HG02763 (cell line): ENCODE measurements at regions not wholly inside any gene's neighbourhood (a gene's known extent, or its start where the extent isn't known, plus 50 kb on each side); places are given as distances from the start of the nearest gene placed in this dataset.
"Not testable (repeated sequence)": the region's sequence is repeated elsewhere in the genome, so short reads cannot be mapped to it uniquely, and the experiment has no call there.

Experiments
- ATAC-seq: cut with Tn5 transposase; IDR thresholded peaks from one replicate; pipeline ENCODE4 v1.9.1; 2021; ENCODE audit warnings: mild to moderate bottlenecking, moderate library complexity; ENCODE audit not compliant: unreplicated experiment

DNA sequence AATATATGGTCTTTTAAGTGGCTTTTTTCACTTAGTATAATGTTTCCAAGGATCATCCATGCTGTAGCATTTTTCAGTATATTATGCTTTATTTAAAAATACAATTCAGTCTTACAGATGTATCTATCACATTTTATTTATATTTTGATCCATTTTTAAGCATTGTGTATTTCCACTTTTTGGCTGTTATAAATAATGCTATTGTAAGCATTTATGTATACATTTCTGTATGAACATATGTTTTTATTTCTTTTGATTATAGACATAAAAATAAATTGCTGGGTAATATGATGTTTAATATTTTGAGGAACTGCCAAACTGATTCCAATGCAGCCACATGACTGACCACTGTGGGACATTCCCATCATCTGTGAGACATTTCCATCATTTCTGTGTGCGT is 1662.0 kb downstream of the REEP3 start:
- no peak for ATAC-seq

DNA sequence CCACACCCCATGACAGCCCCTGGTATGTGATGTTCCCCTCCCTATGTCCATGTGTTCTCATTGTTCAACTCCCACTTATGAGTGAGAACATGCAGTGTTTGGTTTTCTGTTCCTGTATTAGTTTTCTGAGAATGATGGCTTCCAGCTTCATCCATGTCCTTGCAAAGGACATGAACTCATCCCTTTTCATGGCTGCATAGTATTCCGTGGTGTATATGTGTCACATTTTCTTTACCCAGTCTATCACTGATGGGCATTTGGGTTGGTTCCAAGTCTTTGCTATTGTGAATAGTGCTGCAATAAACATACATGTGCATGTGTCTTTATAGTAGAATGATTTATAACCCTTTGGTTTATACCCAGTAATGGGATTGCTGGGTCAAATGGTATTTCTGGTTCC is 1665.5 kb downstream of the REEP3 start:
- not testable (repeated sequence) for ATAC-seq

DNA sequence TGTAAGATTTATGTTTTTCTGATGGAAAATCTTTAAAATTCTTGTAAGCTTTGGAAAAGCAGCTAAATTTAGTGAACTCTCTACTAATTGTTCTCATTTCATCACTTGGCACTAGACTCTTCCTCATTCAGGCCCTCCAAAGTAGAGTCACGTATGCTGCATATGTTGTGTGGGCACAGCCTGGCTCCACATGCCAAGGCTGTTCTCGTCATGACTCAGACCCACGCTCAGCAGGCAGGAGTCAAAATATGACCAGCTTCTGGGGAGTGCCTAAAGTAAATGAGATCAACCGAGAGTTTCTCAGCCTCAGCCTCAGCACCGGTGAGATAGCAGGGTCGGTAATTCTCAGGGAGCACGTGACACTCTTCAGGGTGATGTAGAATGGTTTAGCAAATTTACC is 1672.9 kb downstream of the REEP3 start:
- ATAC-seq, result no peak

DNA sequence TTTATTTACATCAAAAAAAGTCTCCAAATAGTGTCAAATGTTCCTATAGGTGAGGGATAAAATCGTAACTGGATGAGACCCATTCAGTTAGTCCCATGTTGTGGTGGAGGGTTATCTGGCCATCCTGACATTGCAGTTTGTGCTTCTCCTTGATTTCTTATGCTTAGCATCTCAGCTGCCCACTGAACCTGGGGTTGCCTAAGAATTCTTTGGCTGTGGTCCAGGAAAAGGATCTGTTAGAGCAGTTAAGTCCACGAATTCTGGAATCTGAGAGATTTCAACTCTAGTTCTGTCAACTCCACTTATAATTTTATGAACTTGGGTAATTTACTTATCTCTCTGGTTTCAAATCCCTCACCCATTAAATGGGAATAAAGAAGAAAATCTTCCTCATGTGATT is 1673.4 kb downstream of the REEP3 start:
- ATAC-seq, result no peak

DNA sequence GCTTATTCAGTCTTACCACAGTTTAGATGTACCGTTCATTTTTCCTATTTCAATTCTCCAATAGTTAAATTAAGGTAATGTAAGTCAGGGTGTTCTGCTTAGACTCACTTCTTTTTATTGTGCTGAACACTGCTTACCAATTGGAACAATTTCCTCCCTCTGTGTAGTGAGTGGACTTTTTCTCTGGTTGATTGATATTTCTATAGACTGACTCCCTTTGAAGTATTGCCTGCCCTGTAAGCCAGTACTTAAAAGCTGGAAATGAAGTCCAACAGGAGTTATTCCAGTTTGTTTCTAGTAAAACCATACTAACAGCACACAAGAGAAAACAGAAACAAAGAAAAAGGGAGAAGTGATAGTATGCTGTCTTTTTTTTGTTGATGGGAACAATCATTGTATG is 1674.9 kb downstream of the REEP3 start:
- ATAC-seq, result no peak

DNA sequence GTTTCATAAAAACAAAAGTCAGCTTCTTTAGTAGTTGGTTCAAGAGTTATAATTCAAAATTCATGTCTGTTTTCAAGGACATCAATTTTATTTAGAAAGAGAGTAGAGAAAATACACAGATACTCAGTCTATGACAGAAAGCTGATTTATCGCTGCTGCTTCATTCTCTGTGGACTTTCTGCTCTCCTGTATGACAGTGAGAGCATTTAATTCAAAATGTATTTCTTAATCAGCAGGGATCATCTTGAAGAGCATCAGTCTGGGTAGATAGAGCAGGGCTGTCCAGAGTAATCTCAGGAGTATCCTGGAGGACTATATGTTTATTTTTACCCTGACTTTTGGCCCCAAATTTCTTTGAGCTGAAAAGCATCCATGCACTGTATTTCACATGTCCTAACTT is 1676.7 kb downstream of the REEP3 start:
- ATAC-seq, result no peak

DNA sequence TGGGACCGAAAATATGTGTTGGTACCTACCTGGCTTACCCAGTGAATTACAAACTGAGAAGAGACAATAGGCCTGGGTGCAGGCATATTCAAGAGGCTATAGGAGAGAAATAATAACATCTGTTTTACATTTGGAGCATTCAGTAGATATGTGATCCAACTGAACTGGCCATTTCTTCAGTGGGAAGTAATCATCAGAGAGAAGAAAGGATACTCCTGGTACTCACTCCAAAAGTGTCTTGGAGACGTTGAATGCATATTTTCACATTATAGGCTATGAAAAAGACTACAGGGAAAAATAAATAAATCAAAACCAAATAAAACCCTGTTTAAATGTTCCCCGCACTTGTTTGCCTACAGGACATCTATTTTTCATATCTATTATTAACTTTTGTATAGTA is 1680.3 kb downstream of the REEP3 start:
- no peak for ATAC-seq

DNA sequence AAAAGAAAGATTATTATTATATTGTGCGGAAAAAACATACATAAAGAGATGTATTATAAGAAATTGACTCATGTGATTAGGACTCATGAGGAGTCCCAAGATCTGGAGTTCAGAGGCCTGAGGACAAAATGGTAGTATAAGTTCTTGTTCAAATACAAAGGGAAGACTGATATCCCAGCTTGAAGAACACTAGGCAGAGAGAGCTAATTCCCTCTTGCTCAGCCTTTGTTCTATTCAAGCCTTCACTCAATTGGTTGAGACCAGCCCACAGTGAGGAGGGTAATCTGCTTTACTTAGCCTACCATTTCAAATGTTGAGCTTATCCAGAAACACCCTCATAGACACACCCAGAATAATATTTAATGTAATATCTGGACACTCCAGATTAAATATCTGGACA is 1683.8 kb downstream of the REEP3 start:
- no peak for ATAC-seq

DNA sequence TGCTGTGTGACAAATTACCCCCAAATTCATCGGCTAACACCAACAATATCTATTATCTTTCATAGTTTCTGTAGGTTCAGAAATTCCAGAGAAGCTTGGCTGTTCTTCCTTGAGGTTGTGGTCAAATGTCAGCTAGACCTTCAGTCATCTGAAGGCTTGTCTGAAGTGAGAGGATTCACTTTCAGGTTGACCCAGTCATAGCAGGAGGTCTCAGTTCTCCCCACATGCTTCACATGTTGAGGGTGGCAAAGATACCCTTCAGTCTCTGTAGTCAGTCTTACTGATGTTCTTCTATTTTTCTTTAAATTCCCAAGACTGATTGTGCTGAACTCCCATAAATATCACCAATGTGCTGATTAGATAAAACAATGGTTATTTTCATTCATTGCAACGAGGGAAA is 1692.0 kb downstream of the REEP3 start:
- no peak for ATAC-seq

DNA sequence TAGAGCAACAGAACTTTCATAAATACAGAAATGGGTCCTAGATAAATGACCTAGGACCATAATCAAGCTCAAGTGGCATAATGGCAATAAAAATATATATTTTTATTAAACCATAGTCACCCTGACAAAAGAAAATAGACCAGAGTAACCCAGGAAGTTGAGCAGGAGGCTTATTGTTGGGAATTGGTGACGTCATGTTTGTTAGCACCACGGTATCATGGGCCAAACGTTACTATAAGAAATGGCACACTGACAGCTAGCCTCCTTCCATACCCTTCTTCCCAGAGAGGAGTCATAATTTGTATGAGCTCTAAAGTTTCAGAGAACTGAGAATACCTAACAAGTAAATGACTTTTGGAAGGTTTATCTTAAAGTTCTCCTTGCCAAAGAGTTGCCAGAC is 1698.2 kb downstream of the REEP3 start:
- no peak for ATAC-seq

DNA sequence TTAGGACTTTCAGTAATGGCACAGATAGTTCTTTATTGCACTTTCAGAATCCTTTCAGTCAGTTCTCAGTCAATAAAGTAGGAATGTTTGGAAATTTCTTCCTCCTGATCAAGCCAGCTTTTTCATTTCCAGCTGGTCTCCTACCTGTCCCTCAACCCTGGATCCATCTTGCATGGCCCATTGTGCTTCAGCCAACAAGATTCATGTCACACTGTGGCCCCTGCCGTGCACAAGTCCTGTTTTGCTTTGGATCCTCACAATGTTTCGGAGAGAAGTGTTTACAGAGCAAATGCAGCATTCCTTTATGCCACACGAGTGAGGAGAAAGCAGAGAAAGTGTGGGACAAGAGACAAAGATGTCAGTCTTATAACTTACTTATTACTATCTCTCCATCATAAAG is 1694.7 kb upstream of the LRRTM3 start:
- ATAC-seq, result no peak

DNA sequence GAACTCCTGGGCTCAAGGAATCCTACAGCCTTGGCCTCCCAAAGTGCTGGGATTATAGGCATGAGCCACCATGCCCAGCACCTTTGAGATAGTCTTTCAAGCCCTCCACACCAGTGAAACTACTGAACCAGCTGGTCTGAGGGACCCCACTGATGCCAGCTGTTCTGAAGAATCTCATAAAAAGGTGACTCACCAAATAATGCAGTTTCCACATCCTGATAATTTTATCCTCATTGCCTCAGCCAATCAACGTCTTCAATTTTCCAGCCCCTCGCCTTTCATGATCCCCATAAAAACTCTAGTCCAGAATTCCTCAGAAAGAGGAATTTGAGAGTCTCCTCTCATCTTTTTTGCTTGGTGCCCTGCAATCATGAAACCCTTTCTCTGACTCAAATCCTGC is 1691.6 kb upstream of the LRRTM3 start:
- ATAC-seq, result no peak

DNA sequence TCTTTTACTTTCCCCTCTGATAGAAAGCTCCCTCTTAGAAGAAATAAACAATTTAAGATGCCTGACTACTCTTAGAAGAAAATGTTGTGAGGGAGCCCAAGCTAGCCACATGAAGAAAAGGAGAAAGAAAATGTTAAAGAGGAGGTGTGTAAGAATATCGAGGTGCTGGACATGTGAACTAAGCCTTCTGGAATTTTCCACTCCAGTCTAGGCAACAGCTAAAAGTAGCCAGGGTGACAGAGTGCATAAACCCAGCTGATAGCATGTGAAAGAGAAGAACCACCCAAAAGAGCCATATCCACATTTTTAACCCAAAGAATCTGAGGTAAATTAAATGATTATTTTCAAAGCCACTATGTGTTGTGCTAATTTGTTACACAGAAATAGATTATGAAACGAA is 1690.6 kb upstream of the LRRTM3 start:
- ATAC-seq, result no peak

DNA sequence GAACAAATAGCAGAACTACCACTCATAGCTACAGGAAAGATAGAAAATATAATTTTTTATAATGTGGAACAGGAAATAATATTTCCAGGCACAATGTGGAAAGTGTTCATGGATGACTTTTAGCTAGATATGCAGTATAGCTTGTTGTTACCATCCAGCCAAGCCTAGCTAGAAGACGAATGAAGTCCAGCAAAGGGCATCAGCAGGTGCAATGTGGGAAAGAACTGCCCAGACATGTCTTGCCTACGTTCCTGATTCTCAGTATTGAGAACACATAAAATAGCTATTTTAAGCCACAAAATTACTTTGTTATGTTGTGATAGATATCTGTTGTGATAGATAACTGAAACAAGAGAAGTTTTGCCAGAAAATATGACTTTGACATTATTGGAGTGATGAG is 1690.0 kb upstream of the LRRTM3 start:
- ATAC-seq, result no peak

DNA sequence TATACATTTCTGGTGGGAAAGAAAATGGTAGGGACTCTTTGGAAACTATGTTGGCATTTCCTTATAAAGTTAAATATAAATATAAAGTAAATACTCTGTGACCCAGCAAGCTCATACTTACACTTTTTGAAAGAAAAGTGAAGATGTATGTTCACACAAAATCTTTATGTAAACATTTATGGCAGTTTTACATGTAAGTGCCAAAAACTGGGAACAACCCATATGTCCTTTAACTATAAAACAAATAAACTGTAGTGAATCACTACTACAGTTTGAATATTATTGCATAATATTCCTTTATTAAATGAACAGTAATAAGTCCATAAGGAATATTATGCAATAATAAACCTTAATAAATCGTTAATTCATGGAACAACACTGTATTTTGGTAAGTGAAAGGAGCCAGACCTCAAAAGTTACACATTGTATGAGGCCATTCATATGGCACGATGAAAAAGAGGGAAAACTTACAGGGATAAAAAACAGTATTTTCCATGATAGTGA is 1660.3 kb upstream of the LRRTM3 start:
- ATAC-seq, result no peak

DNA sequence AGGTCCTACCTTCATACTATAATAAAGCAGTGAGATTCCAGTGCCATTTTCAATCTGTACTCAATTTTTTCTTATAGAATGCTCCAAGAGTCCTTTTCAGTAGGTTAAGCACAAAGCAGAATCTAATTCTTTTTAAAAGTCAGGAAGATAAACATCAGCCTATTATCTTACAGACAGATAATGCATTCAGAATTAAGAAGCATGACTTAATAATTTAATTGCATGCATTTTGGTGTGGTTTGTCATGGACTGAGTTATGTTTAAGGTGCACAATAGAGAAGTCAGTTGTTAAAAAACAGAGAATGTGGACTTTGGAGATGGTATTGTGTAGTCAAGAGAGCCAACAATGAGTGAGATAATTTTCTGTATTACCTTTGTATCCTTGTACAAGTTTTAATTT is 1656.3 kb upstream of the LRRTM3 start:
- not testable (repeated sequence) for ATAC-seq

DNA sequence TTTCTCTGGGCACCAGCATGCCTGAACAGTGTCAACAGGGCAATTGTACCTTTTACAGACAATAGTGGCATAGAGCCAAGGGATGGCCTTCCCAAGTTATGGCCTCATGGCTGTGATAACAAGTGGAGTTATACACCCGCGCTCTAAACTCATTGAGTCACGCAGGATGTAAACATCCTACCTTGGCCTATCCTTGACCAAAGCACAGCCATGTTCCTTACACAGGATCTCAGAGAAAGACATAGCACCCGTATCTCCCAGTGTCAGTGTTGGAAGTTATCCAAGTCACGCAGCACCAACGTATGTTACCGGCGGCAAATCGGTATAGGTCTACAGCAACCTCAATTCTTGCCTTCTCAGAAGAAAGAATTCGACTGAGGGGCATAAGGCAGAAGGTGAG is 1654.9 kb upstream of the LRRTM3 start:
- no peak for ATAC-seq

DNA sequence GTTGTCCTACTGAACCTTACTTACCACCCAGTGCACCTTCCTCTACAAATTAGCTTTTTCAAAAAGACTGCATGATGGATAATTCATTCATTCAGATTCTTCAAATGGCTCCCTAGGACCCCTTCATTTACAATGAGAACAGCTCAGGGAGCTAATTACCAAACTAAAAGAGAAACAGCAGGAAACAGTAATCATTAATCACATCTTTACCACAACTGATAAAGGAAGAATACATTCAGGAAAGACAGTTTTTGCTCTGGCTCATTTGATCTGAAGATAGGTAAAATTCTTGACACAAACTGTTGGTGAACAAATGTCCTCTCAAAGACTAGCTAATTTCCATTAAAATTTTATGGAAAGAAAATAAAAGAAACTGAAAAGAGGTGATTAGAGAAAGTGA is 1652.7 kb upstream of the LRRTM3 start:
- no peak for ATAC-seq

DNA sequence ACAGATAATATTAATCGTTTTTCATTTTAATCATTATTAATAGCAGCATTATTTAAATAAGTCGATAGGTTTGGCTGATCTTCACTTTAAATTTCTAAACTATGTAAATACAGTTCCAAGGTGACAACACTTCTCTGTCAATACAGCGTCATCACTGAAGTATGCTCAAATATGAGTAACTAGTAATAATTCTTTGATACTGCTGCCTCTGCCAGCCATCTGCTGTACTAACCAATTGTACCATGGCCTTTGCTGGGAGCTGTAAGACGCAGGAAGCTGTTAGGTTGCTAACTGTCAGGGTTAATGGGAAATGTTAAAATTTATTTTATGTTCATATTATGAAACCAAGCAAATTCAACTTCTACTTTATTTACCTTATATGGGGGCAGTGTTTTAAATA is 1650.5 kb upstream of the LRRTM3 start:
- no peak for ATAC-seq

DNA sequence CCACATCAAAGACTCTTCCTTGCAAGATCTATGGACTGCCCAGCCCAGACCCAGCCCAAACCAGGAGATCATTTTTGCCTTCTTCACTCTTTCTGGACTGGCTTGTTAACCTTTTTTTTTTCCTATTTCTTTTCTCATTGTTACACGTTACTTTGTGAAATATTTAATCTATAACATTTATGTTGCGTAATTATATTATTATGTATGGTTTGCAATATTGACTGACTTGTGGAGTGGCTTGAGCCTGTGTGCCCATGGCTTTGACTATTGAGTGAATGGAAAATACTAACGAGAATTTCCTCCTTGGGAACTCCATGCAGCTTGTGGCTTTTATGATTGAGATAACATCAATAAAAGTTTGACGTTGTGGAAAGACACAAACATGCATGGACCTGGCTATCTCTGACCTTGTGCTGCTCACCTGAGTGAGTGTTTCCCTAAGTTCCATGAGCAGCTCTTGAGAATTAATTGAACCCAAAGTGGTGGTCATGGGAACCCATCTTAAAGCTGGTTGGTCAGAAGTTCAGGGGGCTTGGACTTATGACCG is 1641.3 kb upstream of the LRRTM3 start:
- no peak for ATAC-seq

DNA sequence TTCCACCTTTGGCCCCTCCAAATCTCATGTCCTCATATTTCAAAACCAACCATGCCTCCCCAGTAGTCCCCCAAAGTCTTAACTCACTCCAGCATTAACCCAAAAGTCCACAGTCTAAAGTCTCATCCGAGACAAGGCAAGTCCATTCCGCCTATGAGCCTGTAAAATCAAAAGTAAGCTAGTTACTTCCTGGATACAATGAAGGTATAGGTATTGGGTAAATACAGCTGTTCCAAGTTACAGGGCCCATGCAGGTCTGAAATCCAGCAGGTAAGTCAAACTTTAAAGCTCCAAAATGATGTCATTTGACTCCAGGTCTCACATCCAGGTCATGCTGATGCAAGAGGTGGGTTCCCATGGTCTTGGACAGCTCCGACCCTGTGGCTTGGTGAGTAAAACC is 1640.1 kb upstream of the LRRTM3 start:
- not testable (repeated sequence) for ATAC-seq

DNA sequence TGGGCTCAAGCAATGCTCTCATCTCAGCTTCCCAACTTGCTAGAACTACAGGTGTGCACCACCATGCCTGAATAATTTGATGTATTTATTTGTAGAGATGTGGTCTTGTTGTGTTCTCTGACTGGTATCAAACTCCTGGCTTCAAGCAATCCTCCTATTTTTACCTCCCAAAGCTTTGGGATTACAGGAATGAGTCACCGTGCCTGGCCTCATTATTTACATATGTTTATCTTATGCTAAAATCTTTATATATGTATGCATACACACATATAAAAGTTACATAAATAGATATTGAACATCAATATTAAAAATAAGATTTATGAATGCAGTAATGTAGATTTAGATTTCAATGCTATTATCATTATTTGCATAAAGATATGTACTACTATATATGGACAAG is 1634.5 kb upstream of the LRRTM3 start:
- no peak for ATAC-seq

DNA sequence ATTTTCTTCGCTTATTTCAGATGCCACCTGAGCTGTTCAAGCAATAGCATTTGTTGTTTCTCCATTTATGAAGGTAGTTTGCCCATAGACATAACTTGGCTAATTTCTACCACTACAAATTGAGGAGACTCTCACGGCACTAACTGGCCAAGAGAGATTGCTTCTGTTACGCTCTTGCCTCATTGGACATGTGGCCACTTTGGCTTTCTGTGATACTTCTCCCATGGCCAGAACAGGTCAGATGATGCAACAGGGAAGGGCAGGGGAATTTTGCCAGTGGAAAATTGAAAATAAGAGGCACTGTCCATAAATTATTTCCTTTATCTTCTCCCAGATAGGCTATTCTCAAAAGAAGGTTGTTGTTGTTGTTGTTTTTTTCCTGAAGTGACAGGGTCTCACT is 1633.3 kb upstream of the LRRTM3 start:
- ATAC-seq, result no peak

DNA sequence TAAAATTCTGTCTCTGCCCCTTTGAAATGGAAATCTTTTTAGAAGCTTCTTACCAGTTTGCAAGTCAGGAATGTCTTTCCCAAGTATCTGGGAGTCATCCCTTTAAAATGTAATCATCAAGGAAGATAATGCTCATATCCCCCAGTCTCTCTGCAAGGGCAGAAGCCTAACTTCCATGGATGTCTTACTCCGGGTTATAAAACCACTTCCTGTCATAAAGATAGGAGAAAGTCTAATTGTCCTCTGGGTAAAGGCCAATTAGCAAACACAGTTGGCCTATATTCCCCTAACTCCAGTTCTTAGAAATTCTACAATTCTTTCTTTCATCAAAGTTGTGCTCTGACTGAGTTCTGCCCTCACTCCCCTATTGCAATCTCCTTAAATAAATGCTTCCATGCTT is 1631.5 kb upstream of the LRRTM3 start:
- ATAC-seq, result no peak
